ENCODE measurements at regions not wholly inside any gene's neighbourhood (a gene's known extent, or its start where the extent isn't known, plus 50 kb on each side); places are given as distances from the start of the nearest gene placed in this dataset.
A peak's percentile ranks its signal among the peaks of the same experiment; 100 is the strongest.
"Not testable (repeated sequence)": the region's sequence is repeated elsewhere in the genome, so short reads cannot be mapped to it uniquely, and the experiment has no call there.

DNA sequence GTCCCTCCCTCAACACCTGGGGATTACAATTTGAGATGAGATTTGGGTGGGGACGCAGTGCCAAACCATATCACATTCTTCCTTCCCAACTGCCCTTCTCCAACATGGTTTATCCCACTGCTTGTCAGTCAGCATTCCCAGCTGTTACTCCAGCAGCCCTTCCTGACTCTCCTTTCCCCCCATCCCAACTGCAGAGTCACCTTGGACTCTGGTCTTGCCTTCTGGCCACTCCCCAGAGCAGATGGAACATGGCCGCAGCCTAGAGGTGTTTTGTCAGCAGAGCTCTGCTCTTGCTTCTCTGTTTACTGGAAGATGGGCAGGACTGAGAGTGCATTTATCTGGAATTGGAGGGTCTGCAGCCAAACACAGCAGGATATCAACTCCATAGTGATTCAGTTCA lies 51.2 kb upstream of the MEX3C start:
- DNase-seq (ENCODE audit: low spot score), result no peak

DNA sequence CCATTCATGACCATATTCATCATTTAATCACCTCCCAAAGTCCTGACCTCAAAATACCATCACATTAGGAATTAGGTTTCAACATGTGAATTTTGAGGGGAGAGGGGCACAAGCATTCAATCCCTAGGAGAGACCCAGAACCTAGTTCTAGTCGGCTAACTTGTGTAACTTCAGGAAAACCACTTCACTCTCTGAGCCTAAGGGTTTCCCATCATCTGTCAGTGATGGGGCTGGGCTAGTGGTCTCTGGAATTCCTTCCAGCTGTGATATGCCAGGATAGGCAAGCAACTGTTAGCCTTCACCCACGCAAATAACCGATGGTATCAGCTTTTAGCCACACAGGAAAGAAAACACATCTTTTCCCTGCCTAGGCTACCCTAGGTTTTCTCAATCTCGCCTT lies 52.5 kb upstream of the MEX3C start:
- no peak for DNase-seq (ENCODE audit: low spot score)

DNA sequence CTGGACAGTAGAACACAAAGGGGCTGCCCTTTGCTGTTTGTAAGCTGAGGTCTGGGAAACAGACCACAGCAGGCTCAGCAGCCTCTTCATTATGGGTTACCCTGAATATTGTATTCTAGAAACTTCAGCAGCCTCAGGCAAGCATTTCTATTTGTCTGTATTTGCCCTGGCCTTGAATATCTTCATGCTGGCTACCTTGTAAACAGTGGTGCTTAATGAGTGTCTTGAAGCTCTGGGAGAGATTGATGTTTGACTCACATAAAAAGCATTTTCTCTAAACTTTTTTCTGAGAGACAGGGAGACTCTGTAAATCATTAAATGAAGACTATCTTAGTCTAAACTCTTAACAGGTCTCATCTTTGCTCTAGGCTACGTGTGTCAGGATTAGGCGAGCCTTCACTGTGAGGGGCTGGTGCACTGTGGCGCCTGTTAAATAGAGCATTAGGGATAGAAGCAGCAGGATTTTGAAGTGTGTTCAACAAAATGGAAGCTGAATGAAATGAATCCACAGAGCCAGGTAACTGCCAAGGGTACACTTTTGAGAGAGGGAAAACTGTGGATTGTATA lies 53.1 kb upstream of the MEX3C start:
- DNase-seq (ENCODE audit: low spot score), result no peak

DNA sequence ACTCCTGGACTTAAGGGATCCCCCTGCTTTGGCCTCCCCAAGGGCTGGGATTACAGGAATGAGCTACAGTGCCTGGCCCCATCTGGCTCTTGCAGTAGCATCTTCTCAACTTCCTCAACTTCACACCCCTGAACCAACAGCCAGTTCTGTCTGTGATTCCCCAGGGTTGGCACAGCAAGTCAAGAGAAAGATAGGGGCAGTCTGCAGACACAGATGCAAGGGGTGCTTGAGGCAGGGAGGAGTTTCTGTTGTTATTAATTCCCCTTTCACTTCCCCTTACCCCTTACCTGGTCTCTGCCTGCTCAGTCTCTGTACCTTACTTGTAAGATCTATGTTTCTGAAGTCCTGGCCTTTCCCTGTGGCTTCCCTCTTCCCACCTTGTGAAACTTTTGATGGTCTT lies 54.1 kb upstream of the MEX3C start:
- no peak for DNase-seq (ENCODE audit: low spot score)

DNA sequence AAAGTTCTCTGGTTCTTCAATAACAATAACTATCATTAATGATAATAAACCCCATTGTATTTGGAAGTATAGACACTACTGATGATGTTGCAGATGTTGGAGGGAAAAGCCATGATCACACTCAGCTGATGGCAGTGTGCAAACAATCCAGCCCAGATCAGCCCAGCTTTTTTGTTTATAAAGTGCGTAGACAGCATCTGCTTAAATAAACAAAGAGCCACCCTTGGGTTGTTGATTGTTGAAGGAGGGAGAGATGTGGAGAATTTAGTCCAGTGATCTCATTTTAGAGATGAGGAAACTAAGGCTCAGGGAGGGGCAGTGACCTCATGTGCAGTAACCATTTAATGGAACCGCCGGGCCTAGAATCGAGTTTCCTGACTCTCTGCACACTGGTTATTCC lies 56.0 kb upstream of the MEX3C start:
- no peak for DNase-seq (ENCODE audit: low spot score)

DNA sequence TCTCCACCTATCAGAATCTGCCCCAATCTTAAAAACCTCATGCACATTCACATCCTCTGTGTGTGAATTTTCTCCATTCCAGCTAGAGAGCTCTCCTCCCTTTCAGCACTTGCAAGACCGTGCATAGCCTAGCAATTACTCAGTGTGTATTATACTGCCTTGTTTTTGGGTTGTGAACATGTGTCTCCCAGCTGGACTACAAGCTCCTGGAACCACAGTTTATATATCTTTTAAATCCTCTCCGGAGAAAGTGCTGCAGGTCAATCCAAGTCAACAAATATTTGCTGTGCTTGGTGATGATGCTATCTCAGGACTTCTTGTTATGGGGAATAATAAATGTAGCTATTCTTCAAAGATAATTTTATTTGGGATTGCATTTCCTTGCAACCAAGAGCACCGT lies 58.2 kb upstream of the MEX3C start:
- no peak for DNase-seq (ENCODE audit: low spot score)

DNA sequence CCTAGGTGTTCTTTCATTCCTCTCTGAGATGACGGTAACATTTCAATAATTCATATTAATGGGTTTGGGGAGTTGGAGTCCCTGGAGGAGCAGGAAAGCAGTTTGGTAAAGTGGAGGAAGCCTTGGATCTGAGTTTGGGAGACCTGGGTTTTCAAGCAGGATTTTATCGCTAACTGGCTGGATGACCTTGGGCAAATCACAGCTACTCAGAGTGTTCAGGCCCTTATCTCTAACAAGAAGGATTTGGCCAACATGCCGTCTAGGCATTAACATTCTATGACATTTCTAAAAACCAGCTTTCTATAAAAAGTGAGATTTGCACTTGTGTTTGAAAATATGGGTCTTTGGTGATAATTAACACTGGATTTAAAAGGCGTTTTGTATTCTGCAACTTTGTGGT lies 59.7 kb upstream of the MEX3C start:
- DNase-seq (ENCODE audit: low spot score), result no peak

DNA sequence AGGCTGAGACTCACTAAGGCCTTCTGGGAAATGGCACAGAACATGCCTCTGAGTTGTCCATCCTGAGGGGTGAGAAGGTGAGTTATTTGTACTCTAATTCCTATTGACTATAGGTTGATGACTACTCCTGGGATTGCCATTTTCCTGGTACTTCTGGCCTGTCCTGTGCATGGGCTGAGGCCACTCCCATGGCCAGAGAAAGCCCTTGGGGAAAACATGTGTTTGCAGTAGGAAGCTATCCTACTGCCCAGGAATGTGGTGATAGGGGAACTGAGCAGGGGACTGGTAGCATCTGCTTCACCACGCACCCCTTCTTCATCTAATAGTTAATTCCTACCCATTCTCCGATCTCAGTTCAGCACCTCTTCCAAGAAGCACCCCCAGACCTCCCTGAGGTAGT lies 62.6 kb upstream of the MEX3C start:
- no peak for DNase-seq (ENCODE audit: low spot score)

DNA sequence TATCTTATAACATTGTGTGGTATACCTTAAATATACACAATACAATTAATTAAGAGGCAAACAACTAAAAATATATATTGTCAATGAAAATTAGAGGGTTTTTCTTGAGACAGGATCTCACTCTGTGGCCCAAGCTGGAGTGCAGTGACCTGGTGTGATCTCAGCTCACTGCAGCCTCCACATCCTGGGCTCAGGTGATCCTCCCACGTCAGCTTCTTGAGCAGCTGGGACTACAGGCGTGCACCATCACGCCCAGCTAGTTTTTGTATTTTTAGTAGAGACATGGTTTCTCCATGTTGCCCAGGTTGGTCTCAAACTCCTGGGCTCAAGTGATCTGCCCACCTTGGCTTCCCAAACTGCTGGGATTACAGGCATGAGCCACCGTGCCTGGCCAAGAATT lies 68.6 kb upstream of the MEX3C start:
- not testable (repeated sequence) for DNase-seq (ENCODE audit: low spot score)

DNA sequence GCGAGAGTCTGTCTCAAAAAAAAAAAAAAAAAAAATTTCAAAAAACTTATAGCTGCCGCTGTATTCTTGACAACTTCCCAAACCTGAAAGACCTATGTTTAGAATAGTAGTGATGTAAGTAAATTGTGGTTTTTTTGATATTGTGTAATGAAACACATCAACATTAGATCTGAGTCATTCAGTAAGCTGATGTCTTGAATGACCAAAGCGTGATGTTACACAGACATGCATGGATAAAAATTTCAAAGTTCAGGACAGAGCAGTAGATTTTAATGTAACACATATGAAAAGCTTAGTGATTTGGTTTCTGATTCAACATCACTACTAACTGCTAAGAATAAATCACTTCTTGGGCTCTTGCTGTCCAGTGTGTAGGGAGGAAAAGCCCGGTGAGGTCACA lies 69.3 kb upstream of the MEX3C start:
- no peak for DNase-seq (ENCODE audit: low spot score)

DNA sequence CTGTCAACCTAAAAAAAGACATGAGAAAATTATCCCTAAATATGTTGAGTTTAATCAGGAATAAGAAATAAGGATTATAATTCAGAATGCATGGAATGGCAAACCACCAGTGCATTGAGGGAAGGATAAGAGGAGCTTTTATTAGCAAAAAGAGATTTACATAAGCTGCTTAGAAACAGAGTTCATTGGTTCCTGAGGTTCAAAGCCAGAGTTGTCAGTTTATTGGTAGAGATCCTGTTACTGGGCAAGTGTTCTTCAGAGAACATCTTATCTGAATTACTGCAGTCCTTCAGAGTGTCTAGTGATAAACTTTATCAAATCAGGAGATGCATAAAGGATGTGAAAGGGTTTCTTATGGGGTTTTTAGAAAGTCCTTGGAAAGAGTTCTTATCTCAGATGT lies 76.0 kb upstream of the MEX3C start:
- no peak for DNase-seq (ENCODE audit: low spot score)

DNA sequence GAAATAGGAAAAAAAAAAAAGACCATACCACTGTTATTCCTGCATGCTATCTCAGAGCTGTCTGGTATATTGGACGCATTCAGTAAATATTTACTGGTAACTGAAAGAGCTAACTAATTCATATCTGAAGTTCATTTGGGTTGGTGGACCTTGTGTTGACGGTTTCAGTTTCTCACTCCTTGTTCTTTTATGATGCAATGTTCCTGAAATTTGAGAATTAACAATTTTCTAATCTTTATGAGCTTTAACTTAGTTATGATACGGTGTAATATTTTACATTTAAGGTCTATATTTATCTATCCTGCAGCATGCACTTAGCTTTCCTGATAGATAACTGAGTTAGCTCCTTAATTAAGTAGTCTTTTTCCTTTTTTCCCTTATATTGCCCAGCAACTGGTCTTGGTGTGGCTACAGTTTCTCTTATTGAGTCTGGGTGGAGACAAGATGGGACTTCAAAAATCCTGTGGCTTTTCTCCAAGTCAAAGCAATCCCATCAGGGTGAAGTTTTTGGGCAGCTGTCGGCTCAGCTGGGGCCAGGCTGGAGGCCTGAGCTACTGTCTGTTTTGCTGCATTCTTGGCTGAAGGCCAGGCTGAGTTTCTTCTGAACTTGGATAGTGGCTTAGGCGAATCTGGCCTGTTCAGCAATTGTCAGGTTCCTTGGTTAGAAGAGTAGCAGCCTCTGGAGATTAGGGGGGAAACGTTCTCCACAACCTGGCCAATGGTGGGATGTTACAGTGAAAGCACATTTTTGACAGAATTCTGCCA lies 78.4 kb upstream of the MEX3C start:
- no peak for DNase-seq (ENCODE audit: low spot score)

DNA sequence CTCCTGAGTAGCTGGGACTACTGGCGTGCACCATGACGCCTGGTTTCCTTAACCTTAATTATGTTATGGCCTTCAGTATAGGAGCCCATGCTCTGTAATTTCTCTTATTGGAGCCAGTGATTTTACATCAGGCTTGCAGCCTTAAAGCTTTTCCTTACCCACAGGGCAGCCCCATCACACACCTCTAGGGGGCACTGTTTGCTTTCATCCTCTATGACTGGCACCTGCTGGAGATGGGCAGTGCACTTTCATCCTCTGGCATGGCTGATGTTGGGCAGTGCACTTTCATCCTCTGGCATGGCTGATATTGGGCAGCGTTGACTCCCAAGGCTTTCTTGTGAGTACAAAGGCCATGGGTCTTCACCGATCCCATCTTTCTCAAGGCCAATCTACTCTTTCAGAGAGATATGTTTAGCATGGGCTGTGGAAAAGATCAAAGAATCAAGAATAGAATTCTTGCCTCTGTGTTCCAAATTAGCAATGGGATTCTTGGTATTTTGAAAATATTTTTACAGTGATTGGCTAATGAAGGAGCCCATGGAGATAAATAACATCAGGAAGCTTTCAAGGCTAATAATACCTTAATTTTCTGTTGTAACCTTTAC lies 80.7 kb upstream of the MEX3C start:
- peak; percentile 34 for DNase-seq (ENCODE audit: low spot score)

DNA sequence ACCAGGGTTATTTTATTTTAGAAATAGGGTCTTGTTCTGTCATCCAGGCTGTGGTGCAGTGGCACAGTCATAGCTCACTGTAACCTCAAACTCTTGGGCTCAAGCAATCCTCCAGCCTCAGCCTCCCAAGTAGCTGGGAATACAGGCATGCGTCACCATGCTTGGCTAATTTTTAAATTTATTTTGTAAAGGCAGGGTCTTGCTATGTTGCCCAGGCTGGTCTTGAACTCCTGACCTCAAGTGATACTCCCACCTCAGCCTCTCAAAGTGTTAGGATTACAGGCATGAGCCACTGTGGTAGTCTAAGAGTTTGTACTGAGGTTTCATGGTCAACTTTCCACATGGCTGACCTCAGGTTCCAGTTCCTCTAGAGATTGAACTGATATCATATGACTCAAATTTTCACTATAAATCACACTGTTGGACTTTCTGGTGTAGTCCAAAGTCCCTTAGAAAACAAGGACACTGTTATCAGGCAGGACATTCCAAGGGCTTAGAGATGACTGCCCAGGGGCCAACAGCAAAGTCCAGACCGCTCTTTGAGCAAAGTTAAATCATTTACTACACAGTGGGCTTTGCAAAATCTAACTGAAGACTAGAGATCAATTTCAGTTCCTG lies 82.0 kb upstream of the MEX3C start:
- no peak for DNase-seq (ENCODE audit: low spot score)

DNA sequence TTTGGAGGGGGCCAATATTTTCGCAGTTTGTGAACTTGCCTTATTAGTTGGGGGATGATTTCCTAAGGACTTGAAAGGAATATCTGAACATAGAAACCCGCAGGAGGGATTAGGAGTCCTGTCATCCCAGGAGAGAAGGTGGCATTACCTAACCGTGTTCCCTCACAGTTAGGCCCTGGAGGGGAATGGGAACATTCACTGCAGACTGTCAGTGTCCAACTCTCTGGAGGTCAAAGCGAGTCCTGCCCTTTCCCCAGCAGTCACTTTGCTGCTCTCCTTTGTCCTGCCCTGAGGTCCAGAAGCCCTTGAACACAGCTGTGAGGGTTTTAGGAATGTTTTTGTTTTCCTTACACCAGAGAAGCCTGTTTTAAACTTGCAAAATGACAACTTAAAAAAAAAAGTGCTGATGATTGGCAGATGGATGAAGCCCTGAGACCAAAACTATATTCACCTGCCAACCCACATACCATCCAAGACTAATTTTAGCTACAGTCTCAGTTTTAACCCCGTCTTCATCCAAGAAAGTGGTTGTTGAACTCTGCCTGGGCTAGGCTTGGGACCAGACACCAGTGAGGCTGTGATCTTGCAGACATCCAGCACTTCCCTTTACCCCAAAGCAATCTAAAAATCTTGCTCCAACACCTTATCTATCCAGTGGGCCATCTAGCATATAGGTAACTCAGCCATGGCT lies 90.5 kb upstream of the MEX3C start:
- no peak for DNase-seq (ENCODE audit: low spot score)

DNA sequence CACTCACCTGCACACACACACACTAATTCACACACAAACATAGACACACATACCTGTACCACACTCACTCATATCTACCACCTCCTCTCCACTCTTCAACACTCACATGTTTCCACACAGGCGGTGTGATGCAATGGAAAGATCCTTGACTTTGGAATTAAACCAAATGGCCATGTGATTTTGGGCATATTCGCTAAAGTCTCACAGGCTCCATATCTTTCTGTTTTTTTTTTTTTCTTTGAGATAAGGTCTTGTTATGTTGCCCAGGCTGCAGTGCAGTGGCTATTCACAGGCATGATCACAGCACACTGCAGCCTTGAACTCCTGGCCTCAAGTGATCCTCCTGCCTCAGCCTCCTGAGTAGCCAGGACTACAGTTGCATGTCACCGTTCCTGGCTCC lies 91.1 kb upstream of the MEX3C start:
- no peak for DNase-seq (ENCODE audit: low spot score)

DNA sequence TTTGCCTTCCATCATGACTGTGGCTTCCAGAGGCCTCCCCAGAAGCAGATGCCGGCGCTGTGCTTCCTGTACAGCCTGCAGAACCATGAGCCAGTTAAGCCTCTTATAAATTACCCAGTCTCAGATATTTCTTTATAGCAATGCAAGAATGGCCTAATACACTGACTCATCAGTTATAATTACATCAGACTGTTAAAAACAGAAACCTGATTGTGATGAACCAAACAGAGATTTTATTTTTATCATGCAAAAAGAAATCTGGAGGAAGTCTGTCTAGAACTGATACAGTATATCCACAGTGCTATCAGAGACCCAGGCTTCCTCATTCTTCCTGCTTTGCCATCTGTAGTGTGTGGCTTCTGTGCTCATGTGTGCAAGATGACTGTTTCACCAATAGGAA lies 93.4 kb upstream of the MEX3C start:
- no peak for DNase-seq (ENCODE audit: low spot score)

DNA sequence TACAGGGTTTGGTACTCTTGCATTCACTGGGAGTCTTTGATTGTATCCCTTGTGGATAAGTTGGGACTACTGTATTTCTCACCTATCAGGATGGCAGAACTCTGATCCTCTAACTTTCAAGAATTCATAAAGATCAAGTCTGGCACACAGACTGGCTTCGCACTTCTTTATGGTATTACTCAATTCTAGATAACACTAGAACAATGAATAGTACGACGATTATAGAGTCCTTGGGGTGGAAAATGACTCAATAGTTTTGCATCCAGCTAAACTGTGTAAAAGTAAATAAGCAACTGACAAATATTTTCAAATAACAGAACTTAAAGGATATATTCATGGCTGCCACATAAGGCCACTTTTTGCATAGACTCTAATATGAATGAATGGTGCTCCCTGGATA lies 103.4 kb upstream of the MEX3C start:
- DNase-seq (ENCODE audit: low spot score), result no peak

DNA sequence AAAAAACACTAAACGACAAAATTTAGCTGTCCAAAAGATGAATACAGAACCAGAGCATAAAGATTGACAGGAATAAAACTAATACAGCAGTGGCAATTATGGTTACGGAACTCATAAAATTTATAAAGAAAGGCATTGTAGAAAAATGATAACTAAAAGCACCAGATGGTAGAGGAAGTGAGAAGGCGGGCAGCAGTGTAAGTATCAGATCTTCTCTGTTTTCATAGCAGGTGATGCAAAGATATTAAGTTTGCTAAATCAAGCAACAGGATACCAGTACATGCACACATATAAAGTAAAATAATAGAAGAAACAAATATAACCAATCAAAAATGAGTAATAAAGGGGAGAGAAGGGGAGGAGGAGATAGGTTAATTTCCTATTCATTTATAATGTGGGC lies 103.9 kb upstream of the MEX3C start:
- DNase-seq (ENCODE audit: low spot score), result no peak

DNA sequence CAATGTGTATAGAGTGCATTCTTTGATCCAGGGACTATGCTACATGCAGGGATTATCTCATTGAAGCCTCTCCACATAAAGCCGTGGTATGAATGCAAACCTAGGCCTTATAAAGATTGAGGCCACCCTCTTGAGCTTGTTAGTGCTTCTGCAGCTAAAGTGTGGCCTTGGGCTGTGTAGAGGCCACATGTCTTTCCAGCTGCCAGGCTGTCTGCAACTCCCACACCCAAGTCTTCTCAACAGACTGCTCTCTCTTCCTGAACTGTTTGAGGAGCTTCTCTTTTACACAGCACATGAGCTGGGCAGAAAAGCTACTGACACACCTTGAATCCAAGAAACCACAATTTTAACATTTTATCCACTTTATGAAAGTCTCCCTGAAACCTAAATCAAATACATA lies 119.2 kb upstream of the MEX3C start:
- DNase-seq (ENCODE audit: low spot score), result no peak

DNA sequence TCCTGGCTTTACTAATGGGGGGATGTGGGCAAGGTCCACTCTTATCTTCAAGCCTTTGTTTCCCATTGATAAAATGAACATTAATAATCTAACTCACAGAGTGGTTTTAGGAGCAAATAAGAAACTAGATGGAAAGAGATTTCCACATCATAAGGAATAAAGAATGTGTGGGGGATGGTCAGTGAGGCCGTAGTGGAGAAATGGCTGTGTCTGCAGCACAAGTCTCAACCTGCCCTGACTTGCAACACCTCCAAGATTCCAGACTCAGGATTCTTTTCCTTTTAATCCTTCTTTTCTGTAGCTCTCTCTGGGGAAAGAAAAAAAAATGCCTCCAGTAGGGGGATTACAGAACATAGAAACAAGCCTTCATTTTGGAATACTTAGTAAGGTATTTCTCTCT lies 124.2 kb upstream of the MEX3C start:
- DNase-seq (ENCODE audit: low spot score), result no peak

DNA sequence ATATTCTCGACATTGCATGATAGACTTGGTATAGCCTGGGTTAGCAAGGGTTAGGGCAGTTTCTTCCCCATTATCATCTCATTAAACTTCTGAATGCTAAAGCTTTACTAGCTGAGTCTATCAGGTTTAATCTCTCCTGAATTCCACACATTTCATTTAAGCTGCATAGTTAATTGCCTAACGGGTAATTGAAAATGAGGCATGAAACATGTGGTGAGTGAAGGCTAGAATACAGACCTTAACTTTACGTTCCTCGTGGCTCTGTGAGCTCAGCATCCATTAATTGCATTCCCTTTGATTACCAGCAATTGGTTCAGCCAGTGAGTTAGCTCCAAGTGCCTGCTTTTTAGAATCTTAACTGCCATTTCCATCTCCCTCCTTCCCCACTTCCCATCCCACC lies 126.5 kb upstream of the MEX3C start:
- no peak for DNase-seq (ENCODE audit: low spot score)

DNA sequence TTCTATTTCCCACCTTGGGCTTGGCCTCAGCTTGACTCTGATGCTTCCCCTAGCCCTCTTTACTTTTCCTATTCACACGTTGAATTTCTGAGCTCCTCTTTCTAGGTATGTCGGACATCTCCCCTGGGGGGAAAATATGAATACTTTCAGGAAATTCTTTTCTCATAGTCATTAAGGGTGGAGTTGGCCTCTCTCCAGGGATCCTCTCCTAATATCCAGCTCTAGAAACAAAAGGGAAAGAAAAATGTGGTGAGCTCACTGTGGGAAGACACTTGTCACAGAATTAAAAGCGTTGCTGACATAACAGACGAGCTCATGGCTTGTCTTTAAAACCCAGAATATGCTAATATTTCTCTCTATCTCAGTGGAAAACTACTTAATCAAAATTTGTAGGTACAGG lies 132.7 kb upstream of the MEX3C start:
- no peak for DNase-seq (ENCODE audit: low spot score)

All from hematopoietic multipotent progenitor cell treated with erythropoietin and hydrocortisone succinate and interleukin-3 and kit ligand, for 17 days (in vitro differentiated cells).